Esophagus muscularis mucosa (tissue), 4 donors: ENCODE measurements at regions not wholly inside any gene's neighbourhood (a gene's known extent, or its start where the extent isn't known, plus 50 kb on each side); places are given as distances from the start of the nearest gene placed in this dataset.

ENCODE experiments used
- DNase-seq: peaks from one replicate; pipeline ENCODE4 v3.0.0-alpha.2; 2017; ENCODE audit errors: extremely low spot score
- H3K27ac ChIP-seq, 4 donors: fragments of 200-600 bp; sonication (generic); replicated peaks in 1 of 4; 1 replicate in 3 of 4; 2 replicates in 1 of 4; pipeline ENCODE4 v1.5.1; 2016 to 2019; ENCODE audit warnings: mild to moderate bottlenecking in 1 of 4
- H3K27me3 ChIP-seq, 4 donors: fragments of 200-600 bp; sonication (generic); one replicate each; pipeline versions ENCODE4 v1.5.1 to v1.6.0; 2016 to 2019
- H3K36me3 ChIP-seq, 4 donors: fragments of 200-600 bp; sonication (generic); one replicate each; pipeline ENCODE4 v1.5.1; 2016 to 2019
- H3K4me1 ChIP-seq, 4 donors: fragments of 200-600 bp; sonication (generic); one replicate each; pipeline ENCODE4 v1.5.1; 2016 to 2019
- H3K4me3 ChIP-seq, 4 donors: fragments of 200-600 bp; sonication (generic); 1 replicate in 2 of 4; 2 replicates in 2 of 4; pipeline ENCODE4 v1.5.1; 2016 to 2019; ENCODE audit warnings: mild to moderate bottlenecking in 4 of 4, moderate library complexity in 1 of 4
- H3K9me3 ChIP-seq, 4 donors: fragments of 200-600 bp; sonication (generic); 1 replicate in 3 of 4; 2 replicates in 1 of 4; pipeline ENCODE4 v1.5.1; 2016 to 2019
- EP300 ChIP-seq: sonication (generic); formaldehyde crosslinking; IDR thresholded peaks from one replicate; pipeline ENCODE4 v1.6.1; 2017; ENCODE audit warnings: antibody characterized with exemption
- POLR2A ChIP-seq: fragments of 450-650 bp; IDR thresholded peaks from one replicate; pipeline ENCODE4 v1.6.1; 2017; ENCODE audit warnings: antibody characterized with exemption, moderate library complexity, mild to moderate bottlenecking, low read depth
- POLR2AphosphoS5 ChIP-seq, 2 donors: sonication (generic); formaldehyde crosslinking; IDR thresholded peaks; one replicate each; pipeline ENCODE4 v1.6.1; 2017; ENCODE audit warnings: antibody characterized with exemption in 2 of 2
- WGBS: methylation state at CpG from one replicate; pipeline ENCODE4 v1.1.5; 2018; 5-methylcytosine and 5-hydroxymethylcytosine counted together
- intact Hi-C: fragments of 100-400 bp; cut with DNase I; formaldehyde crosslinking; loops from one replicate; pipeline ENCODE4 v1.15.1; 2023
- TF ChIP-seq, protein P1 (sequence below), 3 experiments: fragments of 200-600 bp in 2 of 3; fragments of 450-650 bp in 1 of 3; sonication (generic) in 2 of 3; IDR thresholded peaks; one replicate each; pipeline ENCODE4 v1.5.1; 2017 to 2019; ENCODE audit warnings: antibody characterized with exemption in 3 of 3, mild to moderate bottlenecking in 2 of 3, moderate library complexity in 1 of 3

DNA sequence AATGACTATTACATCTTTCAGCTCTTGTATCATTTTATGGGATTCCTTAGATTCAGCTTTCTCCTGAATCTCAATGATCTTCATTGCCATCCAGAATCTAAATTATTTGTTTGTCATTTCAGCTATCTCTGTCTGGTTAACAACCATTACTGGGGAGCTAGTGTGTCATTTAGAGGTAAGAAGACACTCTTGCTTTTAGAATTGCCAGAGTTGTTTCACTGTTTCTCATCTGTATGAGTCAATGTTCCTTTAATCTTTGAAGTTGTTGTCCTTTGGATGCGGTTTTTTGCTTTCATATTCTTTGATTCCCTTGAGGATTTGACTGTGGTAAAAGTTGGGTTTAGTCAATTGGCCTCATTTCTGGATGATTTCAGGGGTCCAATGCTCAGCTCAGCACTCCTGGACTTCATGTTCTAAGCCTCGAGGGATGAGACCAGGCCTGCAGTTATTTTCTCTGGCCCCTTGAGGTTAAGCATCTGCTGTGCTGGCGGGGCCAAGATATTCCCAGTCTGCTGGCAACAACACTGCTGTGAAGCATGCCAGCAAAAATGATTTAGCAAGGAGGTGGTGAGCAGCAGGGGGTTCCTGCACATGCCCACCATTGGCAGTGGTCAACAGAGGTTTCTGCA lies 102.4 kb upstream of the PCSK5 start:
- Histone ChIP-seq H3K4me3 (no peak overlapping the region), H3K9me3 (no peaks in the 10 kb centered on the region), H3K27ac (peak overlapping the region in 1 of 4 donors; percentile 38), H3K36me3 (no peaks in the 10 kb centered on the region), H3K27me3 (no peaks in the 10 kb centered on the region), H3K4me1 (peaks cover 0 to 4% (median 0%) of the 10 kb centered on the region in 4 donors)
- 58% methylated on average over 3 of the region's 3 CpGs for WGBS
- intact Hi-C loops = no loop called here
- DNase-seq = no peak
- TF ChIP-seq POLR2AphosphoS5 (IDR thresholded peaks at IDR 0.05) (no peak), EP300 (no peak), POLR2A (no peak)
- TF ChIP-seq, protein P1, sequence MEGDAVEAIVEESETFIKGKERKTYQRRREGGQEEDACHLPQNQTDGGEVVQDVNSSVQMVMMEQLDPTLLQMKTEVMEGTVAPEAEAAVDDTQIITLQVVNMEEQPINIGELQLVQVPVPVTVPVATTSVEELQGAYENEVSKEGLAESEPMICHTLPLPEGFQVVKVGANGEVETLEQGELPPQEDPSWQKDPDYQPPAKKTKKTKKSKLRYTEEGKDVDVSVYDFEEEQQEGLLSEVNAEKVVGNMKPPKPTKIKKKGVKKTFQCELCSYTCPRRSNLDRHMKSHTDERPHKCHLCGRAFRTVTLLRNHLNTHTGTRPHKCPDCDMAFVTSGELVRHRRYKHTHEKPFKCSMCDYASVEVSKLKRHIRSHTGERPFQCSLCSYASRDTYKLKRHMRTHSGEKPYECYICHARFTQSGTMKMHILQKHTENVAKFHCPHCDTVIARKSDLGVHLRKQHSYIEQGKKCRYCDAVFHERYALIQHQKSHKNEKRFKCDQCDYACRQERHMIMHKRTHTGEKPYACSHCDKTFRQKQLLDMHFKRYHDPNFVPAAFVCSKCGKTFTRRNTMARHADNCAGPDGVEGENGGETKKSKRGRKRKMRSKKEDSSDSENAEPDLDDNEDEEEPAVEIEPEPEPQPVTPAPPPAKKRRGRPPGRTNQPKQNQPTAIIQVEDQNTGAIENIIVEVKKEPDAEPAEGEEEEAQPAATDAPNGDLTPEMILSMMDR (IDR thresholded peaks at IDR 0.05) = no peak

DNA sequence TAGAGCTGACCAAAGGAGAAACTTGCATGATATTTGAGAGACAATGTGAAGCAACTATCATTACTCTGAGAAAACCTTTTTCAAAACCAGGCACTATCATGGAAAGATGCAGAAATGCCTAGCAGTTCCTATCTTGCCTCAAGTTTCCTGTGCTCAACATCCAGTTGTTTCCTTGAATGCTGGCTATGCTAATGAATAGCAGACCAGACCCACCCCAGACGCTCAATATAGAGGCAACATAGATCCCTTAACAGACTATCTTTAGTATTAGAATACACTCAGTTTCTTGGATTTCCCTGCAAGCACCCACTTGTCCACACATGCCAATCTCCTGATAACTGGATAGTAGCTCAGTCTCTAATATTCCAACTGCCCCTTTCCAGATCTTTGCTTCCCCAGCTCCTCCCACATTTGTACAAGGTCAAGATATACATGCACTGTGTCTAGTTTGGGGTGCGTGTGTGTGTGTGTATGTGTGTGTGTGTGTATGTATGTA lies 93.3 kb upstream of the PCSK5 start:
- H3K27me3 ChIP-seq = no peaks in the 10 kb centered on the region
- no peak overlapping the region for H3K27ac ChIP-seq
- H3K4me3 ChIP-seq = no peak overlapping the region
- no peak for DNase-seq
- WGBS = 100% methylated on average over 2 of the region's 2 CpGs
- H3K4me1 ChIP-seq = no peaks in the 10 kb centered on the region
- TF ChIP-seq EP300 = no peak
- TF ChIP-seq POLR2A = no peak
- TF ChIP-seq, protein P1 (IDR thresholded peaks at IDR 0.05) = no peak
- no peak for TF ChIP-seq POLR2AphosphoS5 (IDR thresholded peaks at IDR 0.05)
- intact Hi-C loops = no loop called here
- no peaks in the 10 kb centered on the region for H3K36me3 ChIP-seq
- no peaks in the 10 kb centered on the region for H3K9me3 ChIP-seq

DNA sequence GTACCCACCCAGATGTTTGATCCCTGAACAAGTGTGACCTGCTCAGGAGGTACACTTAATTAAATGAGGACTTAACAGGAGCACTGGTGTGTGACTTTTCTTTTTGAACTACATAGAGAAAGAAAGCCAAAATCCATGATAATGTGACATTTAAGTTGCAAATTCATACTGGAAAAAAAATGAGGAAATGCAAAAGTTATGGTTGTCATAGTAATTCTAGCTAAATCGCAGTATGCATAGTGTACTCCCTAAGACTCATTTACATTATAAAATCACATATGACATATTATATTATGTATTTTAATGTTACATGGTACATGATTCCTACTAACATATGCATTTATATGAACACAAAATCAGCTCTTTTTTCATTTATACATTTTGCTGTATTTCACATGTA lies 92.0 kb upstream of the PCSK5 start:
- H3K9me3 ChIP-seq = no peaks in the 10 kb centered on the region
- H3K4me1 ChIP-seq = no peaks in the 10 kb centered on the region
- H3K4me3 ChIP-seq = no peak overlapping the region
- H3K27me3 ChIP-seq = no peaks in the 10 kb centered on the region
- 96% methylated on average over 1 of the region's 1 CpG for WGBS
- no peak overlapping the region for H3K27ac ChIP-seq
- TF ChIP-seq POLR2A (no peak), POLR2AphosphoS5 (IDR thresholded peaks at IDR 0.05) (no peak), EP300 (no peak)
- TF ChIP-seq, protein P1 (IDR thresholded peaks at IDR 0.05) = no peak
- DNase-seq = no peak
- no peaks in the 10 kb centered on the region for H3K36me3 ChIP-seq
- intact Hi-C loops = no loop called here

DNA sequence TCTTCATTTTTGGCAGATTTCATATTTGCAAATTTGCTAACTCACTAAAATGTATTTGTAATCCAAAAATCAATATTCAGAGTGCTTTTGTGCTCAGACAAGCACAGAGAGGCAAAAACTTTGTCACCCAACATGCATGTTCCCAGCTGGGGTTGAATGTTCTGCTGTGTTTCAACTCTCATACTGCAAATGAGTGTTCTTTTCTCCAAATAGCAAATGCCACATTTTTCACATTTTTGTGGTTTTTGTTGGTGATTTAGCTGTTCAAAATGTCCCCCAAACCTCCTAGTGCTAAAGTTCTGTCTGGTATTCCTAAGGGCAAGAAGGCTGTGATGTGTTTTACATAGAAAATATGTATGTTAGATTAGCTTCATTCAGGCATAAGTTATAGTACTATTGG lies 87.3 kb upstream of the PCSK5 start:
- H3K4me3 ChIP-seq = no peak overlapping the region
- no peak for DNase-seq
- no peak for TF ChIP-seq POLR2A
- TF ChIP-seq EP300 = no peak
- no peak for TF ChIP-seq POLR2AphosphoS5 (IDR thresholded peaks at IDR 0.05)
- TF ChIP-seq, protein P1 (IDR thresholded peaks at IDR 0.05) = no peak
- no peaks in the 10 kb centered on the region for H3K4me1 ChIP-seq
- no peaks in the 10 kb centered on the region for H3K9me3 ChIP-seq
- H3K27ac ChIP-seq = no peak overlapping the region
- intact Hi-C loops = no loop called here
- H3K27me3 ChIP-seq = no peaks in the 10 kb centered on the region
- H3K36me3 ChIP-seq = no peaks in the 10 kb centered on the region

DNA sequence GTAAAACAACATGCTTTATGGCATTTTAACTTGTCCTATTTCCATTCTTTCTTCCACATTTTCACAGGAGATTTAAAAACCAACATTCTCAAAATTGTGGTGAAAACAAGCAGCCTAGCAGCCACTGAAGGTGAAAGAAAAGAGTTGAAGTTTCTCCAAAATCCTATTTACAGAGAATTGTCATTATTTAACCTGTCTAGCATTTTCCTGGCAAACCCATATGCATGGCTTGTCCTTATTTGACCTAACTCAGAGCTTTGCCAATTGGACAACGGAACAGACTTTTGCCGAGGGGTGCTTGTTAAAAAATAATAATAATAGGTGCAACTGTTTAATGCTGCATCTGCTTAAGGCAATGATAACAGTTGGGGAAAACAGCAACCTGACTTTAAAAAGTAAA lies 80.4 kb upstream of the PCSK5 start:
- WGBS = 56% methylated on average over 2 of the region's 2 CpGs
- TF ChIP-seq POLR2AphosphoS5 (IDR thresholded peaks at IDR 0.05) (no peak), POLR2A (no peak)
- TF ChIP-seq, protein P1 (IDR thresholded peaks at IDR 0.05) = no peak
- Histone ChIP-seq H3K36me3 (no peaks in the 10 kb centered on the region), H3K4me1 (no peaks in the 10 kb centered on the region), H3K4me3 (no peak overlapping the region), H3K27me3 (no peaks in the 10 kb centered on the region), H3K27ac (no peak overlapping the region), H3K9me3 (peaks cover 0 to 30% (median 14%) of the 10 kb centered on the region in 4 donors)
- intact Hi-C loops = no loop called here
- no peak for DNase-seq
